ENCODE measurements at regions not wholly inside any gene's neighbourhood (a gene's known extent, or its start where the extent isn't known, plus 50 kb on each side); places are given as distances from the start of the nearest gene placed in this dataset.

- TF ChIP-seq POLR2A (IDR thresholded peaks at IDR 0.05) (no peak), CTCF (IDR thresholded peaks at IDR 0.05) (no peak)
Measured at GRCh38 chr6:48777411-48777810, 666.4 kb upstream of the PTCHD4 start.
